ENCODE measurements at regions not wholly inside any gene's neighbourhood (a gene's known extent, or its start where the extent isn't known, plus 50 kb on each side); places are given as distances from the start of the nearest gene placed in this dataset.

- Histone ChIP-seq H4K20me1 (ENCODE audit: insufficient read depth, low read length) (no peaks in the 10 kb centered on the region), H3K79me2 (ENCODE audit: insufficient read depth, low read length) (no peaks in the 10 kb centered on the region), H3K4me3 (ENCODE audit: insufficient read depth, low read length) (no peak overlapping the region), H2AFZ (ENCODE audit: low read length) (no peak overlapping the region), H3K27ac (ENCODE audit: low read depth, low read length) (no peak overlapping the region), H3K4me1 (ENCODE audit: insufficient read depth, low read length) (no peaks in the 10 kb centered on the region), H3K36me3 (ENCODE audit: insufficient read depth, low read length) (no peaks in the 10 kb centered on the region), H3K27me3 (ENCODE audit: insufficient read depth, low read length) (no peaks in the 10 kb centered on the region), H3K4me2 (ENCODE audit: insufficient read depth, low read length) (no peak overlapping the region), H3K9me3 (ENCODE audit: low read depth, low read length) (no peaks in the 10 kb centered on the region)
- TF ChIP-seq CTCF (IDR thresholded peaks at IDR 0.05; ENCODE audit: extremely low read depth, low read depth, low read length): no peak
- no peak for DNase-seq (ENCODE audit: insufficient read length, low spot score, missing footprints)
These were observed 73.0 kb upstream of the COPS8 start for GRCh38 chr2:237012577-237013267.

DNA sequence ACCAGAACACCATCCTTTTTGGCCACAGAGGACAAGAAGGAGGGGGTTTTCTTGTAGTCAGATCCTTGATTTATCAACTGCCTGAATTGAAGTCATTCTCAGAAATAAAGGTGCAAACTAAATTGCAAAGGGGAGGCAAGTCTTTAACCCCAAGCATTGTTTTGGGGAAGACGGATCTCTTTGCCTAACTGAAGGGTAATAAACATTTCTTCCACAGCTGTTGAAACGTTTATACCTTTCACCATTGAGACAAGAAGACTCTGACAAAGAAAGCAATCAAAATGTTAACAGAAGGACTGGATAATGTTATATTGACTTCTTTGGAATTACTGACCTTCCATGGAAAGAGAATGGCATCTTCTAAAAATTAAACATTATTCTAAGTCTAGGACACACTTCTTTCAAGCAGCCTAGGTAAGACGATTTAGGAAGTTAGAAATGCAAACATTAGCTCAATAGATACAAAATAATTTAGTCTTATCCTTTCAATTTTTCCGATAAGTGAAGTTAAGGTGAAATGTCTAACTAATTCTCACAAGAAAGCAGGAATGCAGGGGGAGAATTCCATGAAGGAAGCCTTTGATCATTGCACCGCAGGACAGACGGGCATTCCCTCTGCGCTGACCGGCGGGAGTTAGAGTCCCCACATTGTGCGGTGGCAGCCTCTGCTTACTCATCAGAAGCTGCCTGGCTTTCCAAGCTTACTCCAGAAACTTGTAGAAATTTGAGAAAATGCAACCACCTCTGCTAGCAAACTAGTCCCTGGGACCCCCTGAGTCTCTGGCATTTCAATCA lies 69.4 kb upstream of the COPS8 start:
- H2AFZ ChIP-seq (ENCODE audit: low read length): no peak overlapping the region
- no peaks in the 10 kb centered on the region for H3K27me3 ChIP-seq (ENCODE audit: insufficient read depth, low read length)
- no peaks in the 10 kb centered on the region for H3K4me1 ChIP-seq (ENCODE audit: insufficient read depth, low read length)
- no peak for DNase-seq (ENCODE audit: insufficient read length, low spot score, missing footprints)
- no peaks in the 10 kb centered on the region for H3K36me3 ChIP-seq (ENCODE audit: insufficient read depth, low read length)
- H3K4me2 ChIP-seq (ENCODE audit: insufficient read depth, low read length): no peak overlapping the region
- no peaks in the 10 kb centered on the region for H3K9me3 ChIP-seq (ENCODE audit: low read depth, low read length)
- no peak overlapping the region for H3K27ac ChIP-seq (ENCODE audit: low read depth, low read length)
- no peaks in the 10 kb centered on the region for H4K20me1 ChIP-seq (ENCODE audit: insufficient read depth, low read length)
- no peak for TF ChIP-seq CTCF (IDR thresholded peaks at IDR 0.05; ENCODE audit: extremely low read depth, low read depth, low read length)
- H3K4me3 ChIP-seq (ENCODE audit: insufficient read depth, low read length): no peak overlapping the region
- H3K79me2 ChIP-seq (ENCODE audit: insufficient read depth, low read length): no peaks in the 10 kb centered on the region

DNA sequence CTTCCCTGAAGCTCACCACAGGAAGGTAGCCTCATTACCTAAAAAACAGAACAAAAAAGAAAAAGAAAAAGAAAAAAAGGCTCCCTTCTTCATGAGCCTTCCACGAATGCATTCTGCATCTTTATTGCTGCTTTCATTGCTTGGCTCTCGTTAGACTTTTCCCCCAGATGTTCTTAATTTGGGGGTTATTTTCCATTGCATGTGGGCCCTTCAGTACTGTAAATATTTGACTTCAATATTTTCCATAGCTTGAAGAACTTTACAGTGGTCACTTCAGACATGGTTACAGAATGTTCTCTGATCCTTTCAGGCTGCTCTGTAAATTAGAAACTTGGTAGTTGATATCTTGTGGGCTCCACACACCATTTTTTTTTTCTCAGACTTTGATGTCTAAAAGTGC lies 65.6 kb upstream of the COPS8 start:
- no peak overlapping the region for H2AFZ ChIP-seq (ENCODE audit: low read length)
- H3K27ac ChIP-seq (ENCODE audit: low read depth, low read length): no peak overlapping the region
- no peaks in the 10 kb centered on the region for H4K20me1 ChIP-seq (ENCODE audit: insufficient read depth, low read length)
- H3K9me3 ChIP-seq (ENCODE audit: low read depth, low read length): no peaks in the 10 kb centered on the region
- H3K4me2 ChIP-seq (ENCODE audit: insufficient read depth, low read length): no peak overlapping the region
- DNase-seq (ENCODE audit: insufficient read length, low spot score, missing footprints): no peak
- no peaks in the 10 kb centered on the region for H3K36me3 ChIP-seq (ENCODE audit: insufficient read depth, low read length)
- TF ChIP-seq CTCF (IDR thresholded peaks at IDR 0.05; ENCODE audit: extremely low read depth, low read depth, low read length): no peak
- peaks cover 5% of the 10 kb centered on the region for H3K4me1 ChIP-seq (ENCODE audit: insufficient read depth, low read length)
- H3K79me2 ChIP-seq (ENCODE audit: insufficient read depth, low read length): no peaks in the 10 kb centered on the region
- no peak overlapping the region for H3K4me3 ChIP-seq (ENCODE audit: insufficient read depth, low read length)
- no peaks in the 10 kb centered on the region for H3K27me3 ChIP-seq (ENCODE audit: insufficient read depth, low read length)

- no peak for TF ChIP-seq CTCF (IDR thresholded peaks at IDR 0.05; ENCODE audit: extremely low read depth, low read depth, low read length)
- H3K4me2 ChIP-seq (ENCODE audit: insufficient read depth, low read length): no peak overlapping the region
- no peak overlapping the region for H3K27ac ChIP-seq (ENCODE audit: low read depth, low read length)
These were observed 63.2 kb upstream of the COPS8 start for GRCh38 chr2:237022533-237022932.

More at GRCh38 chr2:237022533-237022932, 63.2 kb upstream of the COPS8 start:
- Histone ChIP-seq H3K79me2 (ENCODE audit: insufficient read depth, low read length) (no peaks in the 10 kb centered on the region), H2AFZ (ENCODE audit: low read length) (no peak overlapping the region), H3K4me3 (ENCODE audit: insufficient read depth, low read length) (no peak overlapping the region), H3K9me3 (ENCODE audit: low read depth, low read length) (no peaks in the 10 kb centered on the region), H4K20me1 (ENCODE audit: insufficient read depth, low read length) (no peaks in the 10 kb centered on the region), H3K27me3 (ENCODE audit: insufficient read depth, low read length) (no peaks in the 10 kb centered on the region), H3K4me1 (ENCODE audit: insufficient read depth, low read length) (peaks cover 13% of the 10 kb centered on the region), H3K36me3 (ENCODE audit: insufficient read depth, low read length) (no peaks in the 10 kb centered on the region)
- DNase-seq (ENCODE audit: insufficient read length, low spot score, missing footprints): peak; percentile 45
